ENCODE measurements at regions not wholly inside any gene's neighbourhood (a gene's known extent, or its start where the extent isn't known, plus 50 kb on each side); places are given as distances from the start of the nearest gene placed in this dataset.
"Not testable (repeated sequence)": the region's sequence is repeated elsewhere in the genome, so short reads cannot be mapped to it uniquely, and the experiment has no call there.

DNA sequence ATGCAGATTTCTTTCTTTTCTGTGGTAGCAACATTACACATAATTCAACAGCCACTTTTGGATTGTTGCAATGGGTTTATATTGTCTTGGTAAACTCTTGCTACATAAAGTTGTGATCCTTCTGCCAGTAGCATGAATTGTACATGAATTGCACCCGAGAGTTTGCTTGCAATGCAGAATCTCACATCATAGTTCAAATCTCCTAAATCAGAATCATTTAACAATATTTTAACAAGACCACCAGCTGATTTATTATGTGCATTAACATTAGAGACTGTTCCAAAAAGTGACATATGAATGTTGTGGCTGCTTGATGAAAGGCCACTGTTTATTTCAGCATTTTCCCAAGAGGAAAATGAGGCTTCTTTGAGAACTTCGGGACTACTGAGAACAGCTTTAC is 1491.8 kb upstream of the NUDT12 start:
- DNase-seq = no peak

DNA sequence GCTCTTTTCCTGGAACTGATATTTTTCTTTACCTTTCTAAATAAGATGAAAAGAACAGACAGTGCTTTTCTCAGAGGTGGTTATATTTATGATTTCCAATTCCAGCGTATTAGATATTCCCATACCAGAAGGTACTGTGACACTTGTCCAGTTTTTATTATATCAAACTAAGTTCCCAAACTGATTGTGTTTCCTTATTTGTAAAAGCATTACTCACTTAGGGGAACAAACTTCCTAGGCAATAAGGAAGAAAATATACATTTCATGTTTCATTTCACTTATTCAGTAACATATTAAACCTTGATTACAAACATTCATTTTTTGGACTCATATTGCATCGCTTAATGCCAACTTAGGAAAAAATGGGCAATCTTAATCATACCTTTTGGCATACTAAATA is 1480.0 kb upstream of the NUDT12 start:
- DNase-seq = no peak

DNA sequence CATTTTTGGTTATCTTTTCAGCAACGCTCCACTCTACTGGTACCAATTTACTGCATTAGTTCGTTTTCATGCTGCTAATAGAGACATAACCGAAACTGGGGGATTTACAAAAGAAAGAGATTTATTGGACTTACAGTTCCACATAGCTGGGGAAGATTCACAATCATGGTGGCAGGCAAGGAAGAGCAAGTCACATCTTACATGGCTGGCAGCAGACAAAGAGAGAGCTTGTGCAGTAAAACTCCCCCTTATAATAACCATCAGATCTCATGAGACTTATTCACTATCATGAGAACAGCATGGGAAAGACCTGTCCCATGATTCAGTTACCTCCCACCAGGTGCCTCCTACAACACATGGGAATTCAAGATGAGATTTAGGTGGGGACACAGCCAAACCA is 1474.2 kb upstream of the NUDT12 start:
- not testable (repeated sequence) for DNase-seq

DNA sequence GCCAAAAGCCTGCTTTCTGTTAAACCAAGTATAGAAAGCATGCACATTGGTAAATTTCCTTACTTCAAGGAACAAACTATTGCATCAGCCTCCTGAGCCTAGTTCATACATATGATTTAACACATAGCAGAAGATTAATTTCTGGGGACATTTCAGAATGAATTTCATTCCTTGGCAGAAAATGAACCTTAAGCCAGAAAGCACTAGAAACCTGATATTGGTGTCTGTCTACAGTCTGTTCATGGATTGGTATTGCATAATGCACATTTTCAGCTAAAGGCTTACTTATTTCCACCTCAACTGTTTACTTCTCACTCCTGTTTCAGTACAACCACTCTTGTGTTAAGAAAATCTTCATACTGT is 1471.8 kb upstream of the NUDT12 start:
- no peak for DNase-seq

DNA sequence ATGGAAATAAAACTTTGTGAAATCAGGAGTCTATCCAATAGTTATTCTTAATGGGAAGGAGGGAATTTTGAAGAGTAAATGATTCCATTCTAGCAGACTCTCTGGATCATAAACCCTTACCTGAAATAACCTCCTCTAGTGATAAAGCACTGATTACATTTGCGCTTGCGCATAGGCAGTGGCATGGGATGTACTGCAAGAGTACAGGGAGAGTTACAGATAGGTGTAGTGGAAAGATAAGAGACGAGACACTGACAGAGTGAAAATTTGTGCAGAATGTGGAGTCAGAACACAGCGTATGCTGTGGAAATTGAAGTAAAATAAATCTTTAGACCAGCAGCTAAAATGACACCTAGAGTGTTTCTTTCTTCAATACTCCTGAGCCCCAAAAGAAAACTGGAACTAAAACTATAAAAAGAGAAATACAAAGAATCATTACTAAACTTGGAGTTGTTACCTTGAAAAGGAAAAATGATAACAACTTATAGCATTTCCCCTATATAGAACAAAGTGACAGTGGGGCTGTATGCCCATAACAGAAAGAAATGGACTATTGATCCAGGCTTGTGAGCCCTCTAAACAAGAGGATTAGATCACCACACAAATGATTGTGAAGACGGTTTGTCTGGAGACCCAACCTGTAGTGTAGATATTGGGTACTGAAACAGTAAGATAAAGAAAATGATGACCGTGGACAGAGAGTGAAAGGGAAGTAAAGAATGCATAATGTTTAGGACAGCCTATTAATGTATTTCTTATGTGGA is 1471.2 kb upstream of the NUDT12 start:
- DNase-seq = no peak

DNA sequence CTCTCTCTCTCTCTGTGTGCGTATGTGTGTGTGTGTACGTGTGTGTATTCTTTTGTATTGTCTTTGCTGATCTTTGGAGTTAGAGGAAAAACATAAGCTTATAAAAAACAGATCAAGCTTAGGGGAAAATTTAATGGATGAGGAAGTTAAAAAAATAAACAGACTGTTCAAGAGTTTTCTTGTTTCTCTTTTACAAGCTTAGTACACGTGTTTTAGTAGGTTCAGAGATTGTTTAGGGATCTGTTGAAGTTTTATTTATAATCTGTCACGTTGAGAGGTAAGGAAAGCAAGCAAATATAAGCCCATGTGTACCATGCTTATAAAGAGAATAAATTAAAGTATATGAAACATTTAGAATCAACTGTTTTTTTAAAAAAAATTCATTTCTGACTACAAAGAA is 1470.3 kb upstream of the NUDT12 start:
- no peak for DNase-seq

DNA sequence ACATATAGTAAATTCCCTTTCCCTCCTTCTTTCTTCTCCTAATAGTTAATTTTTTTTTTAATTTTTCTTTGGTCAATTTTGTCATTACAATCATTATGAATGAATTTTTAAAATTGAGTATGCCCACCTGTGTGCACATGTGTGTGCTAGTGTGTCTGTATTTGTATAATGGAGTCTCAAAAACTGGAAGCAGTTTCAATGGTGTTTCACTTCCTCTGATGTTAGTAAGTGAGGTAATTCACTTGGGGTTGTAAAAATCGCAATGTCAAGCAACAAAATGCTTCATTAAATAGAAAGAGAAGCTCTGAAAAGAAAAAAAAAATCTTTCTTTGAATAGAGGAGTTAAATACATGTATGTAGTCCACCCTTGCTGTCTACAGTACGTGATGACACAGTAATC is 1467.6 kb upstream of the NUDT12 start:
- DNase-seq = no peak

DNA sequence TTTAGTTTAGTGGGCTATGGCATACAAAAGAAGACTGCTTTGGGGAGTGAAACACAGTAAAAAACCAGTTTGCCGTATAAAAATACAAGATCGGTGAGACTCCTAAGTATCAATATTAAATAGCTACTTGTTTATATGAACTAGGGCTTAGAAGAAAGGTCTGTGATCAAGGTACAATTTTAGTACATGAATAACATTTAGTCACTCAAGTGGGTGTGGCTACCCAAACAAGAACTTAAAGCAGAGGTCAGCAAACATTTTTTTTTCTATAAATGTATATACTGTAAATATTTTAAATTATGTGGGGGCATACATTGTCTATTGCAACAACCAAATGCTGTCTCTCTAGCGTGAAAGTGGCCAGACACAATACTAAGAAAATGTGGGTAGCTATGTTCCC is 1452.5 kb upstream of the NUDT12 start:
- DNase-seq = no peak

DNA sequence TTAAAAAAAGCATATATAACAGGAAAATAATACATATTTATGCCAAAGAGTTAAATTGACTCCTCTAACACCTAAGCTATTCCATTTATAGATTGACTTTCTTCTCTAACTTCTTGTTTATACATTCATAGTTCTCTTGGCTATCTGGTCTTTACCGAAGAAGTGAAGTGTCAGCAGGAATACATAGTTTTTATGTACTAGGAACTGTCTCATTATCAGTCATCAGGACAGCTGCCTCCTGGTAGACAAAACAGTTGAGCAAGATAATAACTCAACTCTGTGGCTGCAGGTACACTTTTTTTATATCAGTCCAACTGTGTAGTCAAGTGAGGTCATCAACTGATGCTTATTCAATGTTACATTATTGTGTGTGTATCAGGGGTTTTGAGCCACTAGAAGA is 1436.0 kb upstream of the NUDT12 start:
- no peak for DNase-seq

DNA sequence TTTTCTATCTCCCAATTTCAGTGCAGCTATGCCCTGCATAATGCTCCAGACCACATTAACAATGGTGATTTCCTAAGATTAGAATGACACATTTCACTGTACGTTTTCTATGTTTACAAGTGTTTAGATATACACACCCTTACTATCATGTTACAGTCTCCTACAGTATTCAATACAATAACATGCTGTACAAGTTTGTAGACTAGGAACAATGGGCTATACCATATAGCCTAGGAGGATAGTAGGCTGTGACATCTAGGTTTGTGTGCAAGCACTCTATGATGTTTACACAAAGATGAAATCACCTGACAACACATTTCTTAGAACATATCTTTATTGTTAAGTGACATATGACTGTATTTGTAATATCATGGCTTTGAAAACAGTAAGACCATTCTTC is 1435.6 kb upstream of the NUDT12 start:
- no peak for DNase-seq

DNA sequence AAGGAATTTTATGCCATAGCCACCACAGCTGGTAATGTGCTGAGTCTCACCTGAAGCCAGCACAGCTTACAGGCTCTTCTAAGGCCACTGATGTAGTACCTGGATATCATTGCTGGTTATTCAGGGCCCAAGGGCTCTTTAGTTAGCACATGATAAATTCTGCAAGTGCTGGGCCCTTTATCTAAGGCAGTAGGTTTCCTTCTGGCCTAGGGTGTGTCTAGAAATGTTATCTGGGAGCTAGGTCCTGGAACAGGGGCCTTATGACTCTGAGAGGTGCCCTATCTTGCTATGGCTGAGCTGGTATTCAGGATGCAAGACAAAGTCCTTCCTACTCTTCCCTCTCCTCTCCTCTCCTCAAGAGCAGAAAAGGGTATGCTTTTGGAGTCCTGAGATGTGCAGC is 1424.5 kb upstream of the NUDT12 start:
- no peak for DNase-seq

DNA sequence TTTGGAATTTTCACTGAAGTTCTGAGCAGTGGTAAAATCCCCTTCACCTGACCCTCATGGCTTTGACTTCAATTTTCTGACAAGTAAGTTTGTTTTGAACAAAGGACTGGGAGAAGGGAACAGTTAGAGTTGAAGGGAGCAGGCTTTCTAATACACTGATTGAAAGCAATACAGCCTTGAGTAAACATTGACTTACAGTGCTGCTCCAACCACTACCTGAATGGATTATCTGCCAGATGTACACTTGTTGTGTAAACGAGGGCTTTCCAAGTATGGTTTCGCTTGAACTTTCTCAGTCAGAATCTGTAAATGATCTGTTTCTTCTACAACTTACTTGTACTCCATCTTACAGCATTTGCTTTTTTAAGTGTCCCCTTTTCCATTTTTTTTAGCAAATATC is 1414.9 kb upstream of the NUDT12 start:
- no peak for DNase-seq

DNA sequence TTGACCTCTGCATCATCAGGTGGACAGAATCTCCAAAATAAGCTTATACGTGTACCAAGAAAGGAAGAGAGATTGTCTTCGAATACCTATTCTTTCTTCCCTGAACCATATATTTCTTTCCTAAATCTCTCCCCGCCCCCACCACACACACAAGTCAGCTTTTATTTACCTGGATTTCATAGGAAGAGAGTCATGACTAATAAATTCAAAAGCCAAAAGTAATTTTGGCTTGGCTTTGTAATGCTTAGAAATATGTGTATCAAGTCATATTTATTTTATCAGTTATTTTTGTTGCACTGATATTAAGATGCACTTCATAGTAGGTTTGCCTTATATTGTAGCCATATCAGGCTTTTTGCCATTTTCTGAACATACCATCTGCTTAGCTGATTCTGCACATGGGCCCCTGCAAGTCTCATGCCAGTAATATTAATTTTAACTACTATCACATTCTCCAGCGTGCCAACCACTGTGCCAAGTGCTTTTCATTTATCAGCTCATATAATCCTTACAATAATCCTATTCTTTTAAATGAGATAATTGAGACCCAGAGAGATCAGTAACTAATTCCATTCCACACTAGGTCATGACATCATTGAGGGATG is 1405.3 kb upstream of the NUDT12 start:
- no peak for DNase-seq

DNA sequence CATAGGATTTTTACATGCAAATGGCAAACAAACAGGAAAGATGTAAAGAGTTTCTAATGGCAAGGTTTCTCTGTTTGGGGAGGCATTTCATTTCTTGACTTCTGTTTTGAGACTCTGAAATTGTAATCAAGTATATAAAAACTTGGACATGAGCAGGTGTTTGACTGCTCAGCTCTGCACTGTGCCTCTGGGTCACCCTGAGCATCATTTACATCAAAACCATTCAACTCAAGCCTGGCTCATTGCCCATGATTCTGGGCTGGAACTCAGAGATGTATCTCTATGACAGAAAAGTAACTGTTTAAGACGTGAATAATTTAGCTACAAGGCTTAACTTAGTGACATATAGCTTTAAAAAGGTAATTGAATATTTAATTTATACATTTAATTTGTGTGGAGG is 1402.4 kb upstream of the NUDT12 start:
- DNase-seq = no peak

DNA sequence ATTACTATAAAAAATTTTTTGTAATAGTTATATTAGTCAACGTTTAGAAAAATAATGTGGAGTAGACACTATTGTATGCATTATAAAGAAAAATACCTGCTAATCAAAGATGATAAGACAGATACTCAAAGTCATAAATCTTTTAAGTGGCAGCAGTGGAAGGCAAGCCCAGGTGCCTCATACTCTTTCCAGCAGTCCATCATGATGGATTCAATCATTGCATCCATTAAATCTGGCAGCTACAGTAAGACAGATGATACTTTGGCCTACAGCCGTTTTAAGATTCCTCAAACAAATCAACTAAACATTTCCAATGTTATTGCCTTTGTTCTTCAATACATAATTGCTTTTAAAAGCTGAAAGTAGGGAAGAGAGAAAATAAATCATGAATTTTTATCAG is 1392.9 kb upstream of the NUDT12 start:
- DNase-seq = no peak

DNA sequence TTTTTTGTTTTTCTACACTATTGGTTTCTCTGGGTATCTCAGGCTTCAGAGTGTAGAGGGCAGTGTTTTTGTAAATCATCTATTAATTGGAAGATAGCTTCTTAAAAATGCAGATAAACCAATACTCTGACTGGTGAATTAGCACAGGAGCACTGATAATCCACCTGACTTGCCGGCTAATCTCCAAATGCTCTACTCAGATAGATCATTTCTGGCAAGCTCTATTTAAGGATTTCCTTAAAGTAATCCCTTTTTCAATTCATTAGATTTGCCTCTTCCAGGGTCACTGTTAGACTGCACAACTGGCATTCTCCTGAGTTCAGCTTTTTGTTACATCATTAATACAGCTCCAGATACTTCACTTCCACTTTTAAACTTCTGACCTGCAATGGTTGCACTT is 1390.3 kb upstream of the NUDT12 start:
- no peak for DNase-seq

DNA sequence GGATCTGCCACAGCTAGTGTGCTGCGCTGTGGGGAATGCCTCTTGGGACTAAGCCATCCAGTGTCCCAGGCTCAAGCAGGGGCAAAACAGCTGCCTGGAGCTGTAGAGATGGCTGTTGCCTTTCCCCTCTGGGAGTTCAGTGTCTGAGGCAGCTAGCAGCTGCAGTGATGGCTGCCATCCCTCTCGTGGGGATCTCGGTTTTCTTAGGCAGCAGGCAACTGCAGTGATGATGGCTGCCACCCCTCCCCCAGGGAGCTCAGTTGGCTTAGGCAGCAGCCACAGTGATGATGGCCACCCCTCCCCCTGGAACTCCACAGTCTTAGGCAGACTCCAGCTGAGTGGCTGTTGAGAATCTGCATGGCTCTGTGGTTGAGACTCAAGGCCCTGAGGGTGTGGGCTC is 1389.2 kb upstream of the NUDT12 start:
- no peak for DNase-seq

DNA sequence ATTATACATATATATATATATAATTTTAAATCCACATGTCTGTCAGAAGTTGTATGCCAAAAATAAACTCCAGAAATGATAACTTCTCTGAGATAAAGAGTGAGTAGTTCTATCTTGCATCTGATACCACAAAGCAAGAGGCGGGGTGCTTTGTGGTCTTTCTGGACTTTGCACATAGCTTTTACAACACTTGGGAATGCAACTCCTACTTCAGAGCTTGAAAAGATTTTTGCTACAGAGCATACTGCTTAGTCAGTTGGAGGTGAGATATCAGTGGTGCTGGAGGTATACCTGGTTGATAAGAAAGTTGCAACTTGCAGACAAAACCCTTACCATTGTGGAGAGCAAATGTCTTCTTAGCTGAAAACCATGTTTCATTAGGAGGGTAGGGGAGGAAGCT is 1384.5 kb upstream of the NUDT12 start:
- DNase-seq = no peak

DNA sequence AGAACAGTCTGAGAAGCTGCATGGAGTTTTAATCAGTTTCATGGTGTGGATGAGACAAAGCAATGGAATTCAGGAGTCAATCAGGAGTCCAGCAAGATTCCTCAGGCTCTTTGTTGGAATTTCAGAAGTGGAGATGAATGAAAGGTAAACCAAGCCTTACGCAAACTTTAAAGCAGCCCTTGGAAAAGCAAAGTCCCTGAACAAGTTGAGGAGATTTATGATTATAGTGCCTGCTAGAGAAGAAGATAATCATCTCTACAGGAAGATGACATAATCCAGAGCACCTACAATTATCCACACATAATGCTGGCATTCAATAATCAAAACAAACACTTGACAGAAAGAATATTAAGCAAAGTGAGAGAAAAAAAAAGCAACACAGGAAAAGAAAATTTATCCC is 1380.1 kb upstream of the NUDT12 start:
- no peak for DNase-seq

DNA sequence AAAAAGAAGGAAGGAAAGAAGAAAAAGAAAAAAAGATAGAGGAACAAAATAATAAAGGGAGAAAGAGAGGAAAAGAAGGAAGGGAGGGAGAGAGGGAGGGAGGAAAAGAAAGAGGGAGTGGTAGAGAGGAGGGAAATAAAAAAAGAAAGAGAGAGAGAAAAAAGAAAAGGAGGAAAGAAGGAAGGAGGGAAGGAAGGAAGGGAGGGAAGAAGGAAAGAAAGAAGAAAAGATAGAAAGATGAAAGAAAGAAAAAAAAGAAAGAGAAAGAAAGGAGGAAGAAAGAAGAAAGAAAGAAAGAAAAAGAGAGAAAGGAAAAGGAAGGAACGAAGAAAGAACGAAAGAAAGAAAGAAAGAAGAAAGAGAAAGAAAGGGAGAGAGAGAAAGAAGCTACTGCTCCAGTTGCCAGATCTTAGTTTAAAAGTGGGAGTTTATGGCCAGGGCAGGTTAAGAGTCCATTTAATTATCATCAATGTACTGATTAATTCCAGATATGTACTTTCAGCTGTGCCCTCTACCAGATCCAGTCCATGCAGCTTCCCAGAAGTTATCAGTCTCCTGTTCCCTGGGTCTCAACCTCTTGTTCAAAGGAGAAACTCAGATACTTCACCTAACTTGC is 1378.5 kb upstream of the NUDT12 start:
- DNase-seq = no peak

DNA sequence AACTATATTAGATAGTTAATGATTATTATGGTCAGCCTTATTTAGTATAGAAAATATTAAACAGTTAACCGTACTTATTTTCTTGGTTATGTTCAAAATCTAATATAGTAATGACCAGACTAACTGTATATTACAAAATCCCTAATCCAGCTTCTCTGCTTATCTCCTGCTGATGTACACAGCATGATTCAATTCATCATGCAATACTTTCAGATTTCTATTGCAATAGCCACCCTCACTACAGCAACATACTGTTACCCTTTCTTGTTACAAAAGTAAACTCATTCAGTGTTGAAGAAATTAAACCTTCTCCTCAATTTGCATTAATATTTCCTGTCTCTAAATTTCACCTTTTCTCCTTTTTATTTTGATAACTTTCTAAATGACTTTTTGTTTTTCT is 1375.0 kb upstream of the NUDT12 start:
- no peak for DNase-seq

DNA sequence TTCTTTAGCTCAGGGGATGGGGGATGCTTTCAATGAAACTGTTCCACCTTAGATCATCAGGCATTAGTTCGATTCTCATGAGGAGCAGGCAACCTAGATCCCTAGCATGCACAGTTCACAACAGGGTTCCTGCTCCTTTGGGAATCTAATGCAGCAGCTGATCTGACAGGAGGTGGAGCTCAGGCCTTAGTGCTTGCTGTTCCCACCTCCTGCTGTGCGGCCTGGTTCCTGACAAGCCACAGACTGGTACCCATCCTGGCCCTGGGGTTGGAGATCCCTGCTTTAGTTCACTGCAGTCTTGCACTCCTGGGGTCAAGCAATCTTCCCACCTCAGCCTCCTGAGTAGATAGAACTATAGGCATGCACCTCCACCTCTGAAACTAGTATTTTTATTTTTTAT is 1369.8 kb upstream of the NUDT12 start:
- DNase-seq = no peak

DNA sequence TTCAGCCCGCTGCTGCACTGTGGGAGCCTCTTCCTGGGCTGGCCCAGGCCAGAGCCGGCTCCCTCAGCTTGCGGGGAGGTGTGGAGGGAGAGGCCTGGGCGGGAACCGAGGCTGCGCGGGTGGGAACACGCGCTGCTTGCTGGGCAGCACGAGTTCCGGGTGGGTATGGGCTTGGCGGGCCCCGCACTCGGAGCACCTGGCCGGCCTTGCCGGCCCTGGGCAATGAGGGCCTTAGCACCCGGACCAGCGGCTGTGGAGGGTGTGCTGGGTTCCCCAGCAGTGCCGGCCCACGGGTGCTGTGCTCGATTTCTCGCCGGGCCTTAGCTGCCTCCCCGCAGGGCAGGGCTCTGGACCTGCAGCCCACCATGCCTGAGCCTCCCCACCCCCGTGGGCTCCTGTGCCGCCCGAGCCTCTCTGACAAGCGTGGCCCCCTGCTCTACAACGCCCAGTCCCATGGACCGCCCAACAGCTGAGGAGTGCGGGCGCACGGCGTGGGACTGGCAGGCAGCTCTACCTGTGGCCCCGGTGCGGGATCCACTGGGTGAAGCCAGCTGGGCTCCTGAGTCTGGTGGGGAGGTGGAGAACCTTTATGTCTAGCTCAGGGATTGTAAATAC is 1366.4 kb upstream of the NUDT12 start:
- DNase-seq = no peak

DNA sequence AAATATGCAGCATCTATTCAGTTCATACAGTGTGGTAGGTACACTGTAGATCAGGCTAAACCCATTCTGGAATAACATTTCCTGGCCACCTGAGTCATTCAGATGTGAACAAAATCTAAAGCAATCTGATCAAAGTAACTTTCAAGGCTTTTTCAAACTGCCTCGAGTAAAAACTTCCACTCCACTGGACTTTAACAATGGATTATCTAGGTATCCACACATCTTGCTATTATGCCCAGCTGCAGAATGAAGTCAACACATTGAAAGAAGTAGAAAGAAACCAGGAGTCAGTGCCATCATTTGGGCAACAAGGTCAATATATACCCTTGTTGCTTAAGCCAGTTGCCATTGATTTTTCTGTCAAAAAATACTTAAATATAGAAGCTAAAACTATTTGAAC is 1352.6 kb upstream of the NUDT12 start:
- DNase-seq = no peak

Data from 8988T (cell line).